ENCODE measurements at regions not wholly inside any gene's neighbourhood (a gene's known extent, or its start where the extent isn't known, plus 50 kb on each side); places are given as distances from the start of the nearest gene placed in this dataset.

- Histone ChIP-seq H3K27ac (ENCODE audit: low read depth, low read length, severe bottlenecking) (no peak overlapping the region), H3K4me1 (ENCODE audit: control insufficient read depth, insufficient read depth, low read length, poor library complexity, severe bottlenecking) (no peaks in the 10 kb centered on the region), H3K9me3 (ENCODE audit: control insufficient read depth, low read length) (no peaks in the 10 kb centered on the region), H3K4me3 (ENCODE audit: extremely low read depth, insufficient read depth, low read length, poor library complexity, severe bottlenecking) (no peak overlapping the region), H3K36me3 (ENCODE audit: control insufficient read depth, insufficient read depth, low read length) (no peaks in the 10 kb centered on the region)
- 52 to 74% methylated on average over 2 to 3 of the region's 6 CpGs for WGBS, 2 experiments (ENCODE audit: insufficient coverage in 2 of 2)
Measured at GRCh38 chr16:80142281-80142680, 398.5 kb upstream of the DYNLRB2 start.

GRCh38 chr16:80129791-80130190, 411.0 kb upstream of the DYNLRB2 start:
- Histone ChIP-seq H3K4me1 (ENCODE audit: control insufficient read depth, insufficient read depth, low read length, poor library complexity, severe bottlenecking) (no peaks in the 10 kb centered on the region), H3K9me3 (ENCODE audit: control insufficient read depth, low read length) (no peaks in the 10 kb centered on the region), H3K27ac (ENCODE audit: low read depth, low read length, severe bottlenecking) (no peak overlapping the region), H3K4me3 (ENCODE audit: extremely low read depth, insufficient read depth, low read length, poor library complexity, severe bottlenecking) (no peak overlapping the region), H3K36me3 (ENCODE audit: control insufficient read depth, insufficient read depth, low read length) (no peaks in the 10 kb centered on the region)
- 71 to 77% methylated on average over 3 of the region's 4 CpGs for WGBS, 2 experiments (ENCODE audit: insufficient coverage in 2 of 2)

GRCh38 chr16:80125677-80126076, 415.1 kb upstream of the DYNLRB2 start:
- no peak overlapping the region for H3K27ac ChIP-seq (ENCODE audit: low read depth, low read length, severe bottlenecking)
- no peaks in the 10 kb centered on the region for H3K36me3 ChIP-seq (ENCODE audit: control insufficient read depth, insufficient read depth, low read length)
- no peak overlapping the region for H3K4me3 ChIP-seq (ENCODE audit: extremely low read depth, insufficient read depth, low read length, poor library complexity, severe bottlenecking)
- WGBS, 2 experiments (ENCODE audit: insufficient coverage in 2 of 2): 93% methylated on average over 3 of the region's 5 CpGs
- H3K4me1 ChIP-seq (ENCODE audit: control insufficient read depth, insufficient read depth, low read length, poor library complexity, severe bottlenecking): peaks cover 8% of the 10 kb centered on the region
- H3K9me3 ChIP-seq (ENCODE audit: control insufficient read depth, low read length): no peaks in the 10 kb centered on the region

- no CpG with 5 or more reads among the region's 1 CpG for WGBS, 2 experiments (ENCODE audit: insufficient coverage in 2 of 2)
- Histone ChIP-seq H3K4me1 (ENCODE audit: control insufficient read depth, insufficient read depth, low read length, poor library complexity, severe bottlenecking) (peaks cover 8% of the 10 kb centered on the region), H3K36me3 (ENCODE audit: control insufficient read depth, insufficient read depth, low read length) (no peaks in the 10 kb centered on the region), H3K4me3 (ENCODE audit: extremely low read depth, insufficient read depth, low read length, poor library complexity, severe bottlenecking) (no peak overlapping the region), H3K27ac (ENCODE audit: low read depth, low read length, severe bottlenecking) (no peak overlapping the region), H3K9me3 (ENCODE audit: control insufficient read depth, low read length) (peaks cover 3% of the 10 kb centered on the region)
Measured at GRCh38 chr16:80123189-80123588, 417.6 kb upstream of the DYNLRB2 start.

- Histone ChIP-seq H3K4me1 (ENCODE audit: control insufficient read depth, insufficient read depth, low read length, poor library complexity, severe bottlenecking) (peaks cover 8% of the 10 kb centered on the region), H3K27ac (ENCODE audit: low read depth, low read length, severe bottlenecking) (peak overlapping the region; percentile 7), H3K9me3 (ENCODE audit: control insufficient read depth, low read length) (peaks cover 3% of the 10 kb centered on the region), H3K36me3 (ENCODE audit: control insufficient read depth, insufficient read depth, low read length) (no peaks in the 10 kb centered on the region), H3K4me3 (ENCODE audit: extremely low read depth, insufficient read depth, low read length, poor library complexity, severe bottlenecking) (no peak overlapping the region)
- WGBS, 2 experiments (ENCODE audit: insufficient coverage in 2 of 2): 75 to 91% methylated on average over 5 to 9 of the region's 9 CpGs
Measured at GRCh38 chr16:80122115-80122514, 418.7 kb upstream of the DYNLRB2 start.

DNA sequence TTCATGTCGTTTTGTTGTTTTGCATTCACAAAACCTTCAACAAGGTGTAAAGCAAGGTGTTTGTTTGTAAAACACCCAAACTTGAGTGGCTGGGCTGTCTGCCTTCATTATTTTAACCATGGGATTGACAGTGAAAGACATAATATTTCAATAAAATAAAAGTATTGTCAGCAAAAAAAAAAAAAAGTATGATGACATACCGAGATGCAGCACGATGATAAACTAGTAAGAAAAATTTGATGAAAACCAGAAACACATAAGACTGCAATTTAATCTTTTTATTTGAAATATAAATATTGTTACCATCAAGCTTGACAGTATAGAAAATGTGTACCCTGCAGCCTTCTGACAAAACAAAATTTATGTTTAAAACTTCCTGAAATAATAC, 419.3 kb upstream of the DYNLRB2 start:
- H3K4me1 ChIP-seq (ENCODE audit: control insufficient read depth, insufficient read depth, low read length, poor library complexity, severe bottlenecking): peaks cover 8% of the 10 kb centered on the region
- no peaks in the 10 kb centered on the region for H3K36me3 ChIP-seq (ENCODE audit: control insufficient read depth, insufficient read depth, low read length)
- no peak overlapping the region for H3K27ac ChIP-seq (ENCODE audit: low read depth, low read length, severe bottlenecking)
- WGBS, 2 experiments (ENCODE audit: insufficient coverage in 2 of 2): 86% methylated on average over 1 of the region's 3 CpGs; no CpG with 5 or more reads in 1 of the 2 experiments
- H3K9me3 ChIP-seq (ENCODE audit: control insufficient read depth, low read length): peaks cover 3% of the 10 kb centered on the region
- no peak overlapping the region for H3K4me3 ChIP-seq (ENCODE audit: extremely low read depth, insufficient read depth, low read length, poor library complexity, severe bottlenecking)

GRCh38 chr16:80120899-80121521, 419.8 kb upstream of the DYNLRB2 start:
- Histone ChIP-seq H3K4me3 (ENCODE audit: extremely low read depth, insufficient read depth, low read length, poor library complexity, severe bottlenecking) (no peak overlapping the region), H3K4me1 (ENCODE audit: control insufficient read depth, insufficient read depth, low read length, poor library complexity, severe bottlenecking) (peaks cover 8% of the 10 kb centered on the region), H3K9me3 (ENCODE audit: control insufficient read depth, low read length) (peaks cover 3% of the 10 kb centered on the region), H3K27ac (ENCODE audit: low read depth, low read length, severe bottlenecking) (no peak overlapping the region), H3K36me3 (ENCODE audit: control insufficient read depth, insufficient read depth, low read length) (no peaks in the 10 kb centered on the region)
- WGBS, 2 experiments (ENCODE audit: insufficient coverage in 2 of 2): 76 to 78% methylated on average over 3 of the region's 3 CpGs

- Histone ChIP-seq H3K9me3 (ENCODE audit: control insufficient read depth, low read length) (peaks cover 3% of the 10 kb centered on the region), H3K27ac (ENCODE audit: low read depth, low read length, severe bottlenecking) (no peak overlapping the region), H3K4me1 (ENCODE audit: control insufficient read depth, insufficient read depth, low read length, poor library complexity, severe bottlenecking) (peaks cover 4% of the 10 kb centered on the region), H3K36me3 (ENCODE audit: control insufficient read depth, insufficient read depth, low read length) (no peaks in the 10 kb centered on the region), H3K4me3 (ENCODE audit: extremely low read depth, insufficient read depth, low read length, poor library complexity, severe bottlenecking) (no peak overlapping the region)
- WGBS, 2 experiments (ENCODE audit: insufficient coverage in 2 of 2): 93 to 100% methylated on average over 2 to 3 of the region's 4 CpGs
Measured at GRCh38 chr16:80117556-80118130, 423.1 kb upstream of the DYNLRB2 start.

- Histone ChIP-seq H3K36me3 (ENCODE audit: control insufficient read depth, insufficient read depth, low read length) (no peaks in the 10 kb centered on the region), H3K4me1 (ENCODE audit: control insufficient read depth, insufficient read depth, low read length, poor library complexity, severe bottlenecking) (no peaks in the 10 kb centered on the region), H3K27ac (ENCODE audit: low read depth, low read length, severe bottlenecking) (no peak overlapping the region), H3K4me3 (ENCODE audit: extremely low read depth, insufficient read depth, low read length, poor library complexity, severe bottlenecking) (no peak overlapping the region), H3K9me3 (ENCODE audit: control insufficient read depth, low read length) (peaks cover 3% of the 10 kb centered on the region)
Measured at GRCh38 chr16:80116711-80117110, 424.1 kb upstream of the DYNLRB2 start.

GRCh38 chr16:80114699-80115098, 426.1 kb upstream of the DYNLRB2 start:
- Histone ChIP-seq H3K9me3 (ENCODE audit: control insufficient read depth, low read length) (peaks cover 3% of the 10 kb centered on the region), H3K4me3 (ENCODE audit: extremely low read depth, insufficient read depth, low read length, poor library complexity, severe bottlenecking) (no peak overlapping the region), H3K4me1 (ENCODE audit: control insufficient read depth, insufficient read depth, low read length, poor library complexity, severe bottlenecking) (no peaks in the 10 kb centered on the region), H3K27ac (ENCODE audit: low read depth, low read length, severe bottlenecking) (no peak overlapping the region), H3K36me3 (ENCODE audit: control insufficient read depth, insufficient read depth, low read length) (no peaks in the 10 kb centered on the region)
- WGBS, 2 experiments (ENCODE audit: insufficient coverage in 2 of 2): 80% methylated on average over 1 of the region's 2 CpGs; no CpG with 5 or more reads in 1 of the 2 experiments

- H3K4me1 ChIP-seq (ENCODE audit: control insufficient read depth, insufficient read depth, low read length, poor library complexity, severe bottlenecking): no peaks in the 10 kb centered on the region
- no peak overlapping the region for H3K4me3 ChIP-seq (ENCODE audit: extremely low read depth, insufficient read depth, low read length, poor library complexity, severe bottlenecking)
- no peaks in the 10 kb centered on the region for H3K36me3 ChIP-seq (ENCODE audit: control insufficient read depth, insufficient read depth, low read length)
- 77 to 100% methylated on average over 2 of the region's 4 CpGs for WGBS, 2 experiments (ENCODE audit: insufficient coverage in 2 of 2)
- peaks cover 3% of the 10 kb centered on the region for H3K9me3 ChIP-seq (ENCODE audit: control insufficient read depth, low read length)
- H3K27ac ChIP-seq (ENCODE audit: low read depth, low read length, severe bottlenecking): no peak overlapping the region
Measured at GRCh38 chr16:80113873-80114574, 426.8 kb upstream of the DYNLRB2 start.

Data from mesodermal cell (in vitro differentiated cells).